Neuron (in vitro differentiated cells): ENCODE measurements at regions not wholly inside any gene's neighbourhood (a gene's known extent, or its start where the extent isn't known, plus 50 kb on each side); places are given as distances from the start of the nearest gene placed in this dataset.

Source experiments
- H2AFZ ChIP-seq: one replicate; pipeline ENCODE4 v1.6.1; 2013; ENCODE audit warnings: low read depth, mild to moderate bottlenecking, inconsistent platforms, low read length, moderate library complexity
- H3K27me3 ChIP-seq: one replicate; pipeline ENCODE4 v1.6.1; 2013; ENCODE audit warnings: low read length; ENCODE audit not compliant: insufficient read depth
- H3K36me3 ChIP-seq: one replicate; pipeline ENCODE4 v1.6.1; 2013; ENCODE audit warnings: low read length; ENCODE audit not compliant: insufficient read depth
- H3K4me1 ChIP-seq: one replicate; pipeline ENCODE4 v1.6.1; 2013; ENCODE audit warnings: low read length; ENCODE audit not compliant: insufficient read depth
- H3K4me3 ChIP-seq: 2 replicates; pipeline ENCODE4 v1.5.1; 2013; ENCODE audit warnings: mild to moderate bottlenecking, low read length, moderate library complexity
- H3K9me3 ChIP-seq: one replicate; pipeline ENCODE4 v1.6.1; 2013; ENCODE audit warnings: low read length

DNA sequence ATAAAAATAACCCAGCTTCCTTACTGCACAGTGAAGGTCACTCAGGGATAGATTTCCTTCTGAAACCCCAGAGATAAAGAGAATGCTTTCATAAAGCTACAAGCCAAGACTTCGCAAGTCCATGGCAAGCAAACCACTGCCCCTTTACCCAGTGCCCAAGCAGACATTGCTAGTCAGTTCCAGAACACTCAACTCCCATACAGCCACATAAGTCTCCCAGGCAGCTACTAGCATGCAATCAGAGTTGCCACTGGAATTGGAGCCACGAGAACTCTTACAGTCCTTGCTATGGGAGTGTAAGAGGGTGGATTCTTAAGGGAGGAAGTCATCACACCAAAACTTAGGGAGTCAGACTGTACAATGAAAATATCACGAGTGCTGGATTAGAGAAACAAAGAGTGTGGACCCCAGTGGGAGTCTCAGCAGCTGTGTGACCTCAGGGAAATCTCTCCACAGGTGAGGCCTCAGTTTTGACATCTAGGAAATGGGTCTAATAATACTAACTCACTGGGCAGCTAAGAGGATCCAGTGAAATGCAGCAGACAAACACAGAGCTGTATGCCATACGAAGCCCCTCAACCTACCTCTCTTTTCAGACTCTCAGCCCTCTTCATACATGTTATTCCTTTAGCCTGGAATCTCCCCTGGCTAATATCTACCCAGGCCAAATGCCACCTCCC lies 526.6 kb downstream of the MN1 start:
- Histone ChIP-seq H3K4me3 (no peak overlapping the region), H2AFZ (no peak overlapping the region), H3K9me3 (peaks cover 5% of the 10 kb centered on the region), H3K4me1 (peaks cover 21% of the 10 kb centered on the region), H3K27me3 (no peaks in the 10 kb centered on the region), H3K36me3 (no peaks in the 10 kb centered on the region)

- Histone ChIP-seq H2AFZ (no peak overlapping the region), H3K27me3 (no peaks in the 10 kb centered on the region), H3K4me1 (peaks cover 10% of the 10 kb centered on the region), H3K4me3 (no peak overlapping the region), H3K9me3 (peaks cover 8% of the 10 kb centered on the region), H3K36me3 (no peaks in the 10 kb centered on the region)
Measured at GRCh38 chr22:27278946-27279345, 522.6 kb downstream of the MN1 start.

- no peaks in the 10 kb centered on the region for H3K27me3 ChIP-seq
- no peaks in the 10 kb centered on the region for H3K36me3 ChIP-seq
- H3K9me3 ChIP-seq, result peaks cover 3% of the 10 kb centered on the region
- peaks cover 30% of the 10 kb centered on the region for H3K4me1 ChIP-seq
- no peak overlapping the region for H2AFZ ChIP-seq
- no peak overlapping the region for H3K4me3 ChIP-seq
Measured at GRCh38 chr22:27283240-27283639, 518.3 kb downstream of the MN1 start.

DNA sequence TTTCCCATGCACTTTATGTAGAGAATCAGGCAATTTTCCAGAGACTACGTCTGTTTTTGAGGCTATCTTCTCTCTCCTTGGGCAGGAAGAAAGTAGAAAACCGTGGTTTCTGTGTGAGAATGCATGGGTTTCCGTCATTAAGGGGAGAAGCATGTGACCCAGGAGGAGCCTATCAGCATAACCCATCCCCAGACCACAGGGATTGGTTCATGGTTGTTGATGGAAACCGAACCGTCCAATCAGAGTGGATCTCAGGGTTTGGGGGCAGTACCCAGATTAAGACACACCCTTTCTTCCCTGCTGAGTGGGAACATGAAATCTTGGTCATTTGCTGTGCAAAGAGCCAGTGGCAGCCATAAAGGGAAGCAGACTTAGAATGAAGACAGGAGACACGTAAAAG lies 517.8 kb downstream of the MN1 start:
- no peak overlapping the region for H3K4me3 ChIP-seq

GRCh38 chr22:27284324-27284723 lies 517.2 kb downstream of the MN1 start:
- Histone ChIP-seq H3K27me3 (no peaks in the 10 kb centered on the region), H3K4me3 (no peak overlapping the region), H3K36me3 (no peaks in the 10 kb centered on the region), H2AFZ (no peak overlapping the region), H3K4me1 (peaks cover 32% of the 10 kb centered on the region), H3K9me3 (peaks cover 3% of the 10 kb centered on the region)

More for the DNA sequence above, 517.8 kb downstream of the MN1 start:
- Histone ChIP-seq H3K27me3 (no peaks in the 10 kb centered on the region), H3K9me3 (peaks cover 3% of the 10 kb centered on the region), H3K4me1 (peaks cover 32% of the 10 kb centered on the region), H2AFZ (no peak overlapping the region), H3K36me3 (no peaks in the 10 kb centered on the region)

- no peaks in the 10 kb centered on the region for H3K27me3 ChIP-seq
- no peak overlapping the region for H2AFZ ChIP-seq
- no peaks in the 10 kb centered on the region for H3K36me3 ChIP-seq
- peaks cover 3% of the 10 kb centered on the region for H3K9me3 ChIP-seq
- no peak overlapping the region for H3K4me3 ChIP-seq
- H3K4me1 ChIP-seq, result peaks cover 32% of the 10 kb centered on the region
Measured at GRCh38 chr22:27286711-27287110, 514.8 kb downstream of the MN1 start.

DNA sequence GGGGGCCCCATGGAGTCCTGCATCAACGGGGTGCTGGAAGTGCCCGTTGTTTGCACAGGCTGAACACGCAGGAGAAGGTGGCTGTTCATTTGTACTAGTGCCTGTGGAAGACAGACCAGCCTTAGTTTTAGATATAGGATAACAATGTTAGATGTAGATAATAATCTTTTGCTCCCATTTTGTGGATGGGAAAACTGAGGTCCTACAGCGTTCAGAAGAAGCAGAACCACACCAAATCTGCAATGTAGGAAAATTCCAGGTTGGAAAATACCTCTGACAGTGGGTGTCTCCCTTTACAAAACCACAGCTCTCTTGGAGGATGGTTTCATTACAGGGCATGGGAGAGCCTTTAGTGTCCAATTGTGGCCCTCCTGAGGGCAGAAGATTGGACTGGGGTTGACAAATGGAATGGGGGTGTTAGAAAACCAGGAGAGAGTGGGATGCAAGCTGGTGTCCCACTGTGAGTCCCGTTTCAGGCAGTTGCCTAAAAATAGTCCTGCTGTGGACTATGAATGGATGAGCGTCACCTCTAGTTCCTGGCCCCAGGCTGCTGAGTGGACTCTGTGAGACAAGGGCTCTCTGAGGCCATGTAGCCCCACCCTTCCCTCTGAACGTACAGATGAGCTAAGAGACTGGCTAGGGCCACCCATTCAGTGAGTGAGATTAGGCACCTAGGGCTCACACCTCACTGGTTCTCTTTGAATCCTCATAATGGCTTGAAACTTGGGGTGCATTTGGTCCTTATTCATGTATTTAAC lies 508.8 kb downstream of the MN1 start:
- H2AFZ ChIP-seq, result no peak overlapping the region
- H3K27me3 ChIP-seq, result no peaks in the 10 kb centered on the region
- no peaks in the 10 kb centered on the region for H3K9me3 ChIP-seq
- peaks cover 38% of the 10 kb centered on the region for H3K4me1 ChIP-seq
- no peaks in the 10 kb centered on the region for H3K36me3 ChIP-seq
- H3K4me3 ChIP-seq, result no peak overlapping the region

DNA sequence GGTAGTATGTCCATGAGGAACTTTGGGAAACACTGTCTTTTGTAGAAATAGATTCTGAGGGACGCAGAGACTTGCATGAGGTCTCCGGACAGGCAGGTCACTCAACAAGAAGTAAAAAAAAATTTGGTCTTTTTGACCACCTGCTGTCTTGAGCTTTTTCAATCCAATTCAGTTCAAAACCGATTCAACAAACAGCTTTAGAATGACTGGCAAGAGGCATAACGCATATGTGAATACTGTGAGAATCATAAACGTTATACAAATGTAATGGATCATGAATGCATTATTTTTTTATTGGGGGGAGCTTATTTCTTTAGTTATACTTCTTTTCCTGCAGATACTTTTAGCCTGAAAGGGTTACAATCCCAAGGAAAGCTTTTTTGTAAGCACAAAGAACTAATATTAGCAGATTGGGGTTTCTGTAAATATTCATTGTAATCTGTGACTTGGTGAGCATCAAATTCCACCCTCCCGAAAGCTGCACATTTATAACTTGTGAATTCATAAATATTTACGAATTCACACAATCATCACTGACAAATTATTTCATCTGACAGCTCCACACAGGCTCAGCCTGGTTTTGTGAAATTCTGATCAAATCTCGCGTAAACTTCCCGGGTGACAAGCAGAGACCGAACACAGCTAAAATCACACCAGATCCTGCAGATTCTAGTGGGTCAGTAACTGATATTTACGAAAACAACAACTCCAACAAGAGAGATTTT lies 507.7 kb downstream of the MN1 start:
- Histone ChIP-seq H3K27me3 (no peaks in the 10 kb centered on the region), H3K4me1 (peaks cover 43% of the 10 kb centered on the region), H3K36me3 (no peaks in the 10 kb centered on the region), H3K4me3 (no peak overlapping the region), H3K9me3 (no peaks in the 10 kb centered on the region), H2AFZ (no peak overlapping the region)

- Histone ChIP-seq H3K36me3 (no peaks in the 10 kb centered on the region), H3K4me1 (peaks cover 55% of the 10 kb centered on the region), H3K4me3 (no peak overlapping the region), H2AFZ (no peak overlapping the region), H3K27me3 (no peaks in the 10 kb centered on the region), H3K9me3 (no peaks in the 10 kb centered on the region)
Measured at GRCh38 chr22:27295040-27295439, 506.5 kb downstream of the MN1 start.

DNA sequence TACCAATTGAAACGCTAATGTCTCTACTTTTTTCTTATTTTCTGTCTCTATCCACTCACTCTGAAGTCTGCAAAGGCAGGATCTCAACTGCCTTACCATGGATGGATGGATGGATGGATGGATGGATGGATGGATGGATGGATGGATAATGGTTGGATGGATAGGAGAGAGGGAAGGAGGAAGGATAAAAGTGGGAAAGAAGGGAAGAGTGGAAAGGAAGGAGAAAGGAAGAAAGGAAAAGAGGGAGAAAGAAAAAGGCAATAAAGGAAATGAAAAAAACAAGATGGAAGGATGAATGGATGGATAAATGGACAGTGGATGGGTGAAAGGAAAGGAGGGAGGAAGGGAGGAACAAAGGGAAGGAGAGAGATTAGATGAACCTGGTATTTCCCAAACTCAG lies 506.0 kb downstream of the MN1 start:
- peaks cover 61% of the 10 kb centered on the region for H3K4me1 ChIP-seq
- no peak overlapping the region for H2AFZ ChIP-seq
- no peak overlapping the region for H3K4me3 ChIP-seq
- H3K36me3 ChIP-seq, result no peaks in the 10 kb centered on the region
- H3K27me3 ChIP-seq, result no peaks in the 10 kb centered on the region
- no peaks in the 10 kb centered on the region for H3K9me3 ChIP-seq

DNA sequence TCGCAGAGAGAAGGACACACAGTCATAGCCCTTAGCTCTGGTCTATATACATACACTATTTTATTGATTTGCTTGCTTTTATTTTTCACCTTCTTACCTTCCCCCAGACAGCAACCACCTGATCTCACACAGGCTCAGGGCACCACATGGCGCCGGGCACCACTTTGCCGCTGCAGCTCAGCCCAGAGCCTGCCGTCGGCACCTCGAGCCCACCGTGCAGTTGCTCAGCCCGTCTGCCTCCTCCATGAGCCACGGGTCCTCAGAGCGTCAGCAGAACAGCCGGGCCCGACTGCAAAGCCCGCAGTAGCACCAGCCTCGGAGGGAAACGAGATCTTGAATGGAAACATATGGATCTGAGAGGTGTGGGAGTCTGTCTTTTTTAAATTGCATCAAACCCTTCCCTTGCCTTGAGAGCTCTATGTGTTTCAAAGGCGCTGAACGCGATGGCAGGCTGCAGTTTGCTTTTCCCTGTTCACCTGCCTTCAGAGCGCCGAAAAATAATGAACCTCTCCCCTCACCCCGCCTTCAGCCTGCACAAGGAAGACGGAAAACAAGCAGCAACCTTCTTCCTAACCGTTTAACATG lies 505.4 kb downstream of the MN1 start:
- no peak overlapping the region for H2AFZ ChIP-seq
- peaks cover 62% of the 10 kb centered on the region for H3K4me1 ChIP-seq
- H3K27me3 ChIP-seq, result no peaks in the 10 kb centered on the region
- no peaks in the 10 kb centered on the region for H3K9me3 ChIP-seq
- H3K4me3 ChIP-seq, result no peak overlapping the region
- no peaks in the 10 kb centered on the region for H3K36me3 ChIP-seq

GRCh38 chr22:27297125-27297524 lies 504.4 kb downstream of the MN1 start:
- H3K9me3 ChIP-seq, result no peaks in the 10 kb centered on the region
- H3K4me1 ChIP-seq, result peaks cover 62% of the 10 kb centered on the region
- no peaks in the 10 kb centered on the region for H3K36me3 ChIP-seq
- no peak overlapping the region for H3K4me3 ChIP-seq
- H2AFZ ChIP-seq, result no peak overlapping the region
- H3K27me3 ChIP-seq, result no peaks in the 10 kb centered on the region

GRCh38 chr22:27298332-27298731 lies 503.2 kb downstream of the MN1 start:
- Histone ChIP-seq H3K9me3 (no peaks in the 10 kb centered on the region), H3K27me3 (no peaks in the 10 kb centered on the region), H2AFZ (peak overlapping the region; percentile 41), H3K4me1 (peaks cover 62% of the 10 kb centered on the region), H3K4me3 (peak overlapping the region; percentile 31), H3K36me3 (no peaks in the 10 kb centered on the region)
